ENCODE measurements at regions not wholly inside any gene's neighbourhood (a gene's known extent, or its start where the extent isn't known, plus 50 kb on each side); places are given as distances from the start of the nearest gene placed in this dataset.

DNA sequence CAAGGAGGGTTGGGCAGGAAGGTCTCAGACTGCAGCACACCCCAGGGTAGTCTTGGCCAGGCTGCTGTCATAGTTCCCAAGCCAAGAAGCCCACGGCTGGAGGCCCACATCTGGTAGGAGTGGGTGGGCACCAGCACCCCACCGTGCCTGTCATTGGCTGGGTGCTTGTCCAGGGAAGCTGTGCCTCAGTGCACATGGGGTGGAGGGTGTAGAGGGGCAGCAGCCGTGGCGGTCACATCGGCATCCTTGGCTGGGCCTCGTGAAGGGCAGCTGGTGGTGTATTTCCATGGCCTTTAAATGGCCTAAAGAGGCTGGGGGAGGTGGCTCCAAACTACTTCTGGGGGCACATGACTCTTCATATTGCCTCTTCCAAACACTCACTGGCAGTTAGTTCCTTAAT, 119.6 kb upstream of the USP24 start:
- Histone ChIP-seq H2AFZ (ENCODE audit: low read depth, low read length) (no peak overlapping the region), H3K4me1 (ENCODE audit: insufficient read depth, low read length) (no peaks in the 10 kb centered on the region), H3K9me3 (ENCODE audit: low read length) (no peaks in the 10 kb centered on the region), H3K4me3 (ENCODE audit: low read length) (no peak overlapping the region), H3K27me3 (ENCODE audit: insufficient read depth, low read length) (no peaks in the 10 kb centered on the region), H3K36me3 (ENCODE audit: insufficient read depth, low read length) (no peaks in the 10 kb centered on the region)

DNA sequence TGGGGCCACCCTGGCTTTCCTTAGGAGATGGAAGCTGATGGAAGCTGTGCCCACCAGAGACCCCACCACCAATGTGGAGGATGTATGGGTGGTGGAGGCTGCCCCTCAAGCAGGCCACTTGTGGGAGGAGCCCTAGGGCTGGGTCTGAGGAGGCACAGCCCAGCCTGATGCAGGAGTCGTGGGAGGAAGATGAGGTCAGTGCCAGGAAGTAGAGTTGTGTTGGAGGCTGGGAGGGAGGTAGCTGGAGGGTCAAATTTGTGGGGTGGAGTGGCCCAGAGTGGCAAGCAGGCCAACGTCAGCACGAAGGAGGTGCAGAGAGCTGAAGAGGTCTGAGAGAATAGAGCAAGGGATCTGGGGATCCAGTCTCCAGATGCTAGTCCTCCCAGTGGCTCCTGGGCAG, 119.0 kb upstream of the USP24 start:
- no peaks in the 10 kb centered on the region for H3K36me3 ChIP-seq (ENCODE audit: insufficient read depth, low read length)
- H2AFZ ChIP-seq (ENCODE audit: low read depth, low read length) = no peak overlapping the region
- H3K9me3 ChIP-seq (ENCODE audit: low read length) = no peaks in the 10 kb centered on the region
- no peaks in the 10 kb centered on the region for H3K27me3 ChIP-seq (ENCODE audit: insufficient read depth, low read length)
- no peak overlapping the region for H3K4me3 ChIP-seq (ENCODE audit: low read length)
- H3K4me1 ChIP-seq (ENCODE audit: insufficient read depth, low read length) = no peaks in the 10 kb centered on the region

DNA sequence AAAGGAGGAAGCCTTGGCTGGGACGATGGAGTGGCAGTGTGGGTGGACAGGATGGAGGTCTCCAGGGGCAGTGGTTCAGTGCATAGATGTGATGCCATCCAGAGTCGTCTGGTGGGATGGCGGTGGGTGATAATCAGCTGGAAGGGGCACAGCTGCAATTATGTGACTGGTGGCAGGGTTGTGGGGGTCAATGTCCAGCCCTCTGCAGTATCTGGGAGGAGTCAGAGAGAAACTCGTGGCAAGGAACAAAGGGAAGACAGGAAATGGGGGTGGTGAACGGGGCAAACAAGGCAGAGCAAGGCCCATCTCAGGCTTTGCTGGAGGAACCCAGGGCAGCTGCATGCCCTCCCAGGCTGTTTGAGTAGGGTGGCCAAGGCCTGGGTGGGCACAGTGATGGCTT, 118.3 kb upstream of the USP24 start:
- Histone ChIP-seq H3K4me1 (ENCODE audit: insufficient read depth, low read length) (no peaks in the 10 kb centered on the region), H2AFZ (ENCODE audit: low read depth, low read length) (no peak overlapping the region), H3K4me3 (ENCODE audit: low read length) (no peak overlapping the region), H3K27me3 (ENCODE audit: insufficient read depth, low read length) (no peaks in the 10 kb centered on the region), H3K36me3 (ENCODE audit: insufficient read depth, low read length) (no peaks in the 10 kb centered on the region), H3K9me3 (ENCODE audit: low read length) (no peaks in the 10 kb centered on the region)

DNA sequence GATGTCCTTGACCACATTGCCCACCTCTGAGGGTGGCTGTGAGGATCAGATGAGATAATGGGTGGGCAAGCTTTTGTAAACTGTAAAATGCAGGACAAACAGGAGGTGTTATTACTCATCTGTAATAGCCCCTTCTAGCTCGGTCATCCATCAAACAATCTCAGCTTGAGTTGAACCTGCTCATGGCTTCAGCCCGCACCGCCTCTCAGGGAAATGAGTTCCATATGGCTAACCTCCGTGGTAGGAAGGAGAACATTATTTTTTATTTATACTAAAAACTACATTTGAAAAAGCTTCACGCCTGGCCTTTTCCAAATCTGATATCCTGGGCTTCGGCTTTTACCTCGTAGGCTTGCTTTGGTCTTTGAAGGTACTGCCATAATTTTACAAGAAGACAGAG, 116.2 kb upstream of the USP24 start:
- Histone ChIP-seq H3K4me1 (ENCODE audit: insufficient read depth, low read length) (no peaks in the 10 kb centered on the region), H3K36me3 (ENCODE audit: insufficient read depth, low read length) (no peaks in the 10 kb centered on the region), H2AFZ (ENCODE audit: low read depth, low read length) (no peak overlapping the region), H3K9me3 (ENCODE audit: low read length) (no peaks in the 10 kb centered on the region), H3K4me3 (ENCODE audit: low read length) (no peak overlapping the region), H3K27me3 (ENCODE audit: insufficient read depth, low read length) (no peaks in the 10 kb centered on the region)

DNA sequence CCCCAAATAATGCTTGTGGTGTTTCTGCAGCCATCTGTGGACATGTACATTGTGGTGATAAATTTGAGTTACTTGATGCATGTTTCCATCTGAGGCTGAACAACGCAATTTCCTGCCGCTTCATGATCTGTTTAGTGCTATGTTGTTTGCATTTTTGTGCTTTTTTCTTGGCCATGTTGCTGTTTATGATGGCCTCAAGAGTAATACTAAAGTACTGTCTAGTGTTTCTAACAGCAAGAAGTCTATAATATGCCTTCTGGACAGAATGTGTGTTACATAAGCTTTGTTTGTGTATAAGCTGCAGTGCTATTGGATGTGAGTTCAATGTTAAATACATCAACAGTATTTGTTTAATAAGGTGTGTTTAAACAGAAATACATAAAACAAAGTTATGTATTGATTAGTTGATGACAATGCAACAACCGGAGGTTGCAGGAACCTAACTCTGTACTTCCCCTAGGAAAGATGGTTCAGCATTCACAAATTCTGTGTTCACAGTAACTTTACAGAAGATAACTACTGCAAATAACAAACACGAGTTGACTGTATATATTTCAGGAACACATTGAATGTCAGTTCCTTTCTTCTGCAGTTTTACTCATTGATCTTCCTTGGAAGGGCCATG, 114.8 kb upstream of the USP24 start:
- Histone ChIP-seq H3K9me3 (ENCODE audit: low read length) (no peaks in the 10 kb centered on the region), H2AFZ (ENCODE audit: low read depth, low read length) (no peak overlapping the region), H3K4me1 (ENCODE audit: insufficient read depth, low read length) (no peaks in the 10 kb centered on the region), H3K4me3 (ENCODE audit: low read length) (no peak overlapping the region), H3K36me3 (ENCODE audit: insufficient read depth, low read length) (no peaks in the 10 kb centered on the region), H3K27me3 (ENCODE audit: insufficient read depth, low read length) (no peaks in the 10 kb centered on the region)

DNA sequence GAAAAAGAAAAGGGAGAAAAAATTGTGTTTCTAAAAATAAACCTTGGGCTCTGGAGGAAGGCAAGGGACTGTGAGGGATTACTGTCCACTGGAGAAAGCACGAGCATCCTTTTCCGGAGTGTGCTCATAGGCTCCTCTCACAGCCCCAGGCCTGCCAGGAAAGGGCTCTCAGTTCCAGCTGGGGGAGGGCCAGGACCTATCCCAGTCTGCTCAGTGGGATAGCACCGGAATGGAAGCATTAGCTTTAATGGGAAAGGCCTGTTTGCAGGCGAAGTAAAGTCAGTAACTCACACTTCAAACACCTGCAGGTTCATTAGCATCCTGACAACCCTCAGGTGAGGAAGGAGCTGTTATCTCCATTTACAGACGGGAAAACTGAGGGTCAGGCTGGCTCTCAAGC, 113.9 kb upstream of the USP24 start:
- no peaks in the 10 kb centered on the region for H3K9me3 ChIP-seq (ENCODE audit: low read length)
- no peaks in the 10 kb centered on the region for H3K4me1 ChIP-seq (ENCODE audit: insufficient read depth, low read length)
- no peaks in the 10 kb centered on the region for H3K36me3 ChIP-seq (ENCODE audit: insufficient read depth, low read length)
- H3K4me3 ChIP-seq (ENCODE audit: low read length) = no peak overlapping the region
- no peaks in the 10 kb centered on the region for H3K27me3 ChIP-seq (ENCODE audit: insufficient read depth, low read length)
- no peak overlapping the region for H2AFZ ChIP-seq (ENCODE audit: low read depth, low read length)

DNA sequence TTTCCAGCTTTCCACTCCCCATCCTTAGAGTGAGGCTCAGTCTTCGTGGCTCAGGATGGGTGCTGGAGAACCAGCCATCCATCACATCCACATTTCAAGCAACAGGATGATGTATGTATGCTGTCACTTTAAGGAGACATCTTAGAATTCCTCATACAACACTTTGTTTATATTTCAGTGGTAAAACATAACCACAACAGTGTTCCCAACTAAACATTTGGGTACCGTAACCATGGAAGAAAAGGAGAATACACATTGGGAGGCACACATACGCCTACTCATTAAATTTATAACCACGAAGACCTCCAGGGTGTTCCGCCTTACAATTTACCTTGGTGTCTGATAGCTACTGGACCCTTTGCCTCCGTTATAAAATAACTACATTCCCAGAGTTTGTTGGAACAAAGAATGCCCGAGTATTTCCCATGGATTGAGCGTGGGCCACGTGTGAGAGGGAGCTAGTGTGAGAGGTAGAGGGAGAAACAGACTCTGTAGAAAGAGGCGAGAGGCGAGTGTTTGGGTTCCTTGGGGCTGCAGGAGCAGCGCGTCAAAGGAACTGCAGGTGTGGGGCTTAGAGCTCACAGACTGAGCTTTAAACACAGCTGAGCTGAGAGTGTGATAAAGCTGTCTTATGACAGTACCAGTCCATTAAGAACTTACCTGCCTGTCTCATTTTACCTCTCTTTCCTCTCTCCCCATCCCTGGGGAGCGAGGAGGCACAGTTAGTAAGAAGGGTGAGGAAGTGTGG, 111.5 kb upstream of the USP24 start:
- no peak overlapping the region for H3K4me3 ChIP-seq (ENCODE audit: low read length)
- H3K9me3 ChIP-seq (ENCODE audit: low read length) = no peaks in the 10 kb centered on the region
- no peak overlapping the region for H2AFZ ChIP-seq (ENCODE audit: low read depth, low read length)
- no peaks in the 10 kb centered on the region for H3K4me1 ChIP-seq (ENCODE audit: insufficient read depth, low read length)
- H3K27me3 ChIP-seq (ENCODE audit: insufficient read depth, low read length) = no peaks in the 10 kb centered on the region
- no peaks in the 10 kb centered on the region for H3K36me3 ChIP-seq (ENCODE audit: insufficient read depth, low read length)

DNA sequence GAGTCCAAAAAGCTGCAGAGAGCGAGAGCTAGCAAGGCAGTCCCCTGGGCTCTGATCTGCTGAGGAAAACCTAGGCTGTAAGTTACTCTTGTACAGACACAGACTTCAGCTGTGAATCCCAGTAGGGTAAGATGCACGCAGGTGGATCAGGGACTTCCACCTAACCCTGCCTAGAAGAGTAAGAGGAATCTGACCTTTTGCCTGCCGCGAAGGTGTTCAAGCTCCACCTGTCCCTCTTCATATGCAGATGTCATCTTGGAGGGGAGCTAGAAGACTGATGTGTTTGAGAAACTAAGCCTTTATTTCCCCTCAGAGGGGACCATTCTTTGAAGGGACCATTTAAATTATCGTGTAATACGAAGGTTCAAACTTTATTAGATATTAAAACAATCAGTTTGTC, 108.6 kb upstream of the USP24 start:
- H3K4me3 ChIP-seq (ENCODE audit: low read length) = no peak overlapping the region
- no peaks in the 10 kb centered on the region for H3K27me3 ChIP-seq (ENCODE audit: insufficient read depth, low read length)
- H2AFZ ChIP-seq (ENCODE audit: low read depth, low read length) = no peak overlapping the region
- H3K36me3 ChIP-seq (ENCODE audit: insufficient read depth, low read length) = no peaks in the 10 kb centered on the region
- no peaks in the 10 kb centered on the region for H3K9me3 ChIP-seq (ENCODE audit: low read length)
- no peaks in the 10 kb centered on the region for H3K4me1 ChIP-seq (ENCODE audit: insufficient read depth, low read length)

DNA sequence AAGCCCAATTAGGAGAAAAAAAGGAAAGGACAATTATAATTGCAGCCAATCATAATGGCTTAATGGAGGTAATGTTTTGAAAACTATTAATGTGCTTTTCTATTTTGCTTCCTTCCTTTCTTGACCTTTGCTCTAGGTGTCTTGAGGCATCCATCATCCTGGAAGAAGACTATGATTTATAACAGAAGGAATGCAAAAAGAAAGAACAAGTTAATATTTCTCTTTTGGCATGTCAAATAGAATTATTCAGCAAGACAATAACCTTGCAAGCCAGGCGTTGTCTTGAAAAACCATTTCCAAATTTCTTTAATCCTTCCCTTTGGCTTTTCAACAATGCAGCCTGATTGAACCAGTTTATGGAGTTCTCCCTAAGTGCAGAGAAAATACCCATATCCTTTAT, 107.7 kb upstream of the USP24 start:
- Histone ChIP-seq H3K9me3 (ENCODE audit: low read length) (no peaks in the 10 kb centered on the region), H3K27me3 (ENCODE audit: insufficient read depth, low read length) (no peaks in the 10 kb centered on the region), H3K36me3 (ENCODE audit: insufficient read depth, low read length) (no peaks in the 10 kb centered on the region), H3K4me1 (ENCODE audit: insufficient read depth, low read length) (no peaks in the 10 kb centered on the region), H3K4me3 (ENCODE audit: low read length) (no peak overlapping the region), H2AFZ (ENCODE audit: low read depth, low read length) (no peak overlapping the region)

DNA sequence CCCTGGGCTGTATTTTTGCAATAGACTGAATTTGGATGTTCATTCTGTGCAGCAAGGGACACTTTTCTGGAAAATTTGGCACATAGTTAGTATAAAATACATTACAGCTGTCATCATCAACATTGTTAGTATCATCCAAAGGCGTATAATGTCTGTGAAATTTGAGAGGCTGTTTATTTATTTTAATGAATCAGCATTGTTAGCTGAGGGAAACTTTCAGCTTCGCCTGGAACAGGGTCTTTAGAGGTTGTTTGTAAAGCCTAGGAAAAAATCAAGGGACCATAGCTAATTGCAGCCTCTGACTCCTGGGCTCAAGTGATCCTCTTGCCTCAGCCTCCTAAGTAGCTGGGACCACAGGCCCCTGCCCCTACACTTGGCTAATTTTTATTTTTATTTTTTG, 106.8 kb upstream of the USP24 start:
- no peaks in the 10 kb centered on the region for H3K9me3 ChIP-seq (ENCODE audit: low read length)
- H3K4me3 ChIP-seq (ENCODE audit: low read length) = no peak overlapping the region
- H2AFZ ChIP-seq (ENCODE audit: low read depth, low read length) = no peak overlapping the region
- no peaks in the 10 kb centered on the region for H3K36me3 ChIP-seq (ENCODE audit: insufficient read depth, low read length)
- H3K27me3 ChIP-seq (ENCODE audit: insufficient read depth, low read length) = peaks cover 3% of the 10 kb centered on the region
- no peaks in the 10 kb centered on the region for H3K4me1 ChIP-seq (ENCODE audit: insufficient read depth, low read length)

DNA sequence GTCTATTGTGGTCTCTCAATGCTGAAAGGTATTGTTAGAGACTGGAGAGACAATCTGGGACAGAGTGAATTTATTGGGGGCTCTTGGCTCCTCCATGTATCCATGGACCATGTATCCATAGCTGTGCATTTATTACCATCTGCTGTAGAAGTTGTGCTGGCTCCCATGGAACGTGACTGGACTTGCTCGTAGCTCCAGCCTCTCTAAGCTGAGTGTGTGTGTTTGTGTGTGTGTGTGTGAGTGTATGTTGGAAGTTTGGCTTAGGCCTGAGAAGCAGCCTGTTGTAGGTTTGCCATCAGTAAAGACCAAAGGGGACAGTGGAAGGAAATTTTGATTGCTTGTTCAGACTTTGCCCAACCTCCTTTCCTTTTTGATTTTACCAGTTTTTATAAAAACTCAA, 105.7 kb upstream of the USP24 start:
- H3K4me1 ChIP-seq (ENCODE audit: insufficient read depth, low read length) = no peaks in the 10 kb centered on the region
- no peaks in the 10 kb centered on the region for H3K9me3 ChIP-seq (ENCODE audit: low read length)
- no peaks in the 10 kb centered on the region for H3K36me3 ChIP-seq (ENCODE audit: insufficient read depth, low read length)
- H3K27me3 ChIP-seq (ENCODE audit: insufficient read depth, low read length) = peaks cover 3% of the 10 kb centered on the region
- H2AFZ ChIP-seq (ENCODE audit: low read depth, low read length) = no peak overlapping the region
- no peak overlapping the region for H3K4me3 ChIP-seq (ENCODE audit: low read length)

DNA sequence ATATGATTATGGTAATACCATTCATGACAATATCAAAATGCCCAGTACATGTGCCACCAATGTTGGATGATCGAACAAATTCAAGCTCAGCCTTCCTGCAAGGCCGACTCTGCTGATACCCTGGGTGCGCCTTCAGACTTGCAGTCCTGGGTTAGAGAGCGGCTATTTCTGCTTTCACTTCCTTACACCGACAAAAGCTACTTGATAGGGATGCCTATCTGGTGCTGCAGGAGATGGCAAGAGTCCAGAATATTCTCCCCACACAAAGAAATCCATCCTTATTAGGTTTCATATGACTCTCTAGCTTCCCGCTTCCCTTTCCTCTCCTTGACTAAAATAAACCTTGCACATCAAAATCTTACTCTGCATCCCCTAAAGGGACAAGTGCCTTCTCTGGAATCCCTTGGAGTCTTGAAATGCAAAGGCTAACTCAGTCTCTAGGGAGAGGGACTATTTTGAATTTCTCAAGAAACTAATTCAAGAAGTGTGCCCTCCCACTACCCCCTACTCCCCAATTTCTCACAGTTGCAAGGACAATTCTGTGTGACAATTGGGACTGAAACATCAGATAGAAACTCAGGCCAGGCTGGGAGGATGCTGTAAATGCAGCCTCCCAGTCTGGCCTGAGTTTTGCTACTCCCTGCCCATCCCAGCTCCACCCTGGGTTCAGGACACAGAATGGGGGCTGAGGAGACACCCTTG, 103.1 kb upstream of the USP24 start:
- Histone ChIP-seq H3K4me3 (ENCODE audit: low read length) (no peak overlapping the region), H2AFZ (ENCODE audit: low read depth, low read length) (no peak overlapping the region), H3K27me3 (ENCODE audit: insufficient read depth, low read length) (peaks cover 3% of the 10 kb centered on the region), H3K4me1 (ENCODE audit: insufficient read depth, low read length) (no peaks in the 10 kb centered on the region), H3K36me3 (ENCODE audit: insufficient read depth, low read length) (no peaks in the 10 kb centered on the region), H3K9me3 (ENCODE audit: low read length) (no peaks in the 10 kb centered on the region)

DNA sequence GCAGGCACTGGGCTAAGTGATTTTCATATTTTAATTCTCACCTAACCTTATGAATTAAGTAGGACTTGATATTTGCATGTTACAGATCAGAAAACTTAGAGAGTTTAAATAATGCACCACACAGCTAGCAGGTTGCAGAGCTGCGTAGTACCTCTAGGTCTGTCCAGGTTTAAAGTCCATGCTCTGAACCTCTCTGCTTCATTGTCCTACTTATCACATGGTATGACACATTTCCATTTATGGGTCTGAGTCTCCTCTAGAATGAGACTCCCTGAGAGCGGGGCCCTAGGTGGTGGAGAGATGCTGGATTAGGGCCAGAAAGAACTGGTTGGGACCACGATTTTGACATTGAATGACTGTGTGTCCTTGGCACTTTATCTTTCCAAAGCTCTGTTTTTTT, 102.5 kb upstream of the USP24 start:
- H3K36me3 ChIP-seq (ENCODE audit: insufficient read depth, low read length) = no peaks in the 10 kb centered on the region
- H3K9me3 ChIP-seq (ENCODE audit: low read length) = no peaks in the 10 kb centered on the region
- H3K4me3 ChIP-seq (ENCODE audit: low read length) = no peak overlapping the region
- H2AFZ ChIP-seq (ENCODE audit: low read depth, low read length) = no peak overlapping the region
- peaks cover 3% of the 10 kb centered on the region for H3K27me3 ChIP-seq (ENCODE audit: insufficient read depth, low read length)
- H3K4me1 ChIP-seq (ENCODE audit: insufficient read depth, low read length) = no peaks in the 10 kb centered on the region

All from neuron (in vitro differentiated cells).